Left renal pelvis (tissue), 4 donors: ENCODE measurements at regions not wholly inside any gene's neighbourhood (a gene's known extent, or its start where the extent isn't known, plus 50 kb on each side); places are given as distances from the start of the nearest gene placed in this dataset.

Experiments used
- DNase-seq, 4 donors: peaks; one replicate each; pipeline ENCODE4 v3.0.0-alpha.2; 2013; ENCODE audit warnings: low read depth in 4 of 4, low spot score in 3 of 4

- DNase-seq = no peak
Measured at GRCh38 chr12:18207266-18207665, 54.1 kb upstream of the PIK3C2G start.

- DNase-seq = no peak
Measured at GRCh38 chr12:18206198-18206597, 55.1 kb upstream of the PIK3C2G start.

GRCh38 chr12:18204053-18204452, 57.3 kb upstream of the PIK3C2G start:
- DNase-seq = no peak

GRCh38 chr12:18192119-18192518, 69.2 kb upstream of the PIK3C2G start:
- DNase-seq = no peak

GRCh38 chr12:18183141-18183540, 78.2 kb upstream of the PIK3C2G start:
- DNase-seq = no peak

GRCh38 chr12:18171571-18171970, 81.6 kb upstream of the RERGL start:
- no peak for DNase-seq

- no peak for DNase-seq
Measured at GRCh38 chr12:18168016-18168415, 78.0 kb upstream of the RERGL start.

- no peak for DNase-seq
Measured at GRCh38 chr12:18165889-18166288, 75.9 kb upstream of the RERGL start.

- peak in 3 of 4 donors; percentile 14 to 54 (median 33) for DNase-seq
Measured at GRCh38 chr12:18165422-18165871, 75.5 kb upstream of the RERGL start.

GRCh38 chr12:18160901-18161300, 70.9 kb upstream of the RERGL start:
- no peak for DNase-seq

- no peak for DNase-seq
Measured at GRCh38 chr12:18158774-18159557, 69.0 kb upstream of the RERGL start.

GRCh38 chr12:18153826-18154225, 63.8 kb upstream of the RERGL start:
- no peak for DNase-seq

GRCh38 chr12:18151036-18151435, 61.0 kb upstream of the RERGL start:
- DNase-seq = no peak

- DNase-seq = no peak
Measured at GRCh38 chr12:18148961-18149360, 59.0 kb upstream of the RERGL start.

GRCh38 chr12:18146363-18146762, 56.4 kb upstream of the RERGL start:
- no peak for DNase-seq

GRCh38 chr12:18145924-18146323, 55.9 kb upstream of the RERGL start:
- DNase-seq = no peak

GRCh38 chr12:18141048-18141982, 51.3 kb upstream of the RERGL start:
- DNase-seq = no peak

- DNase-seq = peak in 2 of 4 donors; percentile 18 to 19
Measured at GRCh38 chr12:18139989-18140596, 50.1 kb upstream of the RERGL start.
